Left renal pelvis (tissue), 4 donors: ENCODE measurements at regions not wholly inside any gene's neighbourhood (a gene's known extent, or its start where the extent isn't known, plus 50 kb on each side); places are given as distances from the start of the nearest gene placed in this dataset.

Source experiments
- DNase-seq, 4 donors: peaks; one replicate each; pipeline ENCODE4 v3.0.0-alpha.2; 2013; ENCODE audit warnings: low read depth in 4 of 4, low spot score in 3 of 4

DNA sequence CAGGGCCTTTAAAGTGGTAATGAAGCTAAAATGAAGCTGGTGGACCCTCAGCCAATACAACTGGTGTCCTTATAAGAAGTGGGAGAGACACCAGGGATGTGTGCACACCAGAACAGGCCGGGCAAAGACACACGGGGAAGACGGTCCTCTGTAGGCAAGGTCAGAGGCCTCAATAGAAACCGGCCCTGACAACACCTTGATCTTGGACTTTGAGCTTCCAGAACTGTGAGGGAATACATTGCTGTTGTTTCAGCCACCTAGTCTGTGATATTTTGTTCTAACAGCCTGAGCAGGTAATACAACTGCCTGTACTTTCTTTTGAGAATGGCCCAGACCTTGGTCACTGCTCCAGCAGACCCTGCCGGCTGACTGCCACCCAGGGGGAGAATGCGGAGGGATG lies 65.6 kb upstream of the FZD7 start:
- DNase-seq, result no peak

DNA sequence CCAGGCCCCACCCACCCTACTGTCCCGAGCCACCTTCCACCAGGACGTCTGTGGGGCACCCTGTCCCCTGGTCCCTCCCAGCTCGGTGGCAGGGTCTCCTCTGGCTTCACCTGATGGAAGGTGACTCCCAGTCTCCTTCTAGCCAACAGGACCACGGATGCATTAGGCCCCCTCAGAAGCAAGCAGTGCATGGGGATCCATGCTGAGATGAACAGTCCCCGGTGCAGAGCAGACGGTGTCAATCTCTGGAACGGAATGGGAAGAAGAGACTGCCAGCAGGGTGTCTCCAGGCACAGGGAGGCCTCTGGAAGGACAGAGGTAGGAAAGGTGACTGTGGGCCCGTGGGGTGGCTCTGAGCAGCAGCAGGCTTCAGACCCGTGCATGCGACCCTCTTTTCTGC lies 65.2 kb upstream of the FZD7 start:
- DNase-seq, result no peak

DNA sequence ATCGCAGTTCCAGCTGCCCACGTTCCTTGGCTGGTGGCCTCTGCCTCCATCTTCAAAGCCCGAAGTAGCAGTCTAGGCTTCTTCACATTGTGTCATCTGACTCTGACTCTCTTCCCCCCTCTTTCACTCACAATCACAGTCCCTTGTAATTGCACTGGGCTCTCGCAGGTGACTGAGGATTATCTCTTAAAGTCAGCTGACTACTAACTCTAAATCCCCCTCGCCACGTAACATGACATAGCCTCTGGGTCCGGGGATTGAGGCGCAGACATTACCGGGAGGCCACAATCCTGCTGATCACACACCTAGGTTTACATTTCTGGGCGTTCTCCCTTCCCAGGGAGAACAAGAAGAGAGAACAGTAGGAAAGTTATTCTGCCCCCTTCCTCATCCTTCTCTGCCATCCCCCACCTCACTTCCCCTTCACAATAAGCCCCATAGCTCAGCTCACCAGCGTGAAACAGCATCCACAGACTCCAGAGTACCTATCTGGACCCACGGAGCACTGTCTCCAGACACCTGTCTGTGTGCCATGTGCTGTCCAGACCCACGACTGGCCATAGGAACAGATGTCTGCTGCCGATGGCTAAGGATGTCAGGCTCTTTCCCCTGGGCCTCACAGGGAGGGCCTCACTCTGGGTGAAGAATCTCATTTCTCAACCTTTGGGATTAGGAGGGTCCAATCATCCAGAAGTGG lies 64.3 kb upstream of the FZD7 start:
- DNase-seq, result no peak

DNA sequence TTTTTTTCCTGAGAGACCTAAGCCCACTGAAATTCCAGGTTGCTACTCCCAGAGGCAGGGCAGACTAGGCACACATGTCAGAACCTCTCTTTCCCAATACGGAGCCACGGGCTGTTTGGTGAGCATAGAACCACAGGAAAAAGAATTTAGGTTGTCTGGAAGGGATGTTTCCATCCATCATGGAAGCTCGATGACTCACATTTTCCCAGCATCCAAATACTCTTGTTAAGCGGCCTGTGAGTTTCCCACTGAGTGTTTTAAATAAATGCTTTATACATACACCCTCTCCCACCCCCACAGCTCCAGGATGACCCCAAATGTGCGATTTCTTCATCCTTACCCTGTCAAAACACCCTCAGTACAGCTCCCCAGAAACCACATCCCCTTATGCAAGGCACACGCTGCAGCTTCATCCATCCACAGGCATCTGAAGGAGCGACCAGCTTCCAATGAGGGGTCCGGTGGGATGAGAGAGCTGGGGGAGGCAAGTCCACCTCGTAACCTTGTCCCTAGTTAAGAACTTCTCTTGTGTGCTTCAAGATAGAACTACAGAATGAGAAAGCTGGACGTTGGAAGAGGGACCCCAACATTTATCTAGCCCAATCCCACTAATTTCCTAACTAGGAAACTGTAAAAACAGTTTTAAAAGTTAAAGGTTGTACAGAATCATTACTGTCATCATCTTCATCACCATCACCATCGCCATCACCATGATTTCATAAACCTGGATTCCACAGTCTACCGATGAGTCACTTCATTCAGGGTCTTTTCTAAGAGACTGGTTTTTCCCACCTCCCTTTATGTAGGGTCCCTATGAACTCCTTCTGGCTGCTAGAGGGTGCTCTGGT lies 63.5 kb upstream of the FZD7 start:
- DNase-seq, result no peak

DNA sequence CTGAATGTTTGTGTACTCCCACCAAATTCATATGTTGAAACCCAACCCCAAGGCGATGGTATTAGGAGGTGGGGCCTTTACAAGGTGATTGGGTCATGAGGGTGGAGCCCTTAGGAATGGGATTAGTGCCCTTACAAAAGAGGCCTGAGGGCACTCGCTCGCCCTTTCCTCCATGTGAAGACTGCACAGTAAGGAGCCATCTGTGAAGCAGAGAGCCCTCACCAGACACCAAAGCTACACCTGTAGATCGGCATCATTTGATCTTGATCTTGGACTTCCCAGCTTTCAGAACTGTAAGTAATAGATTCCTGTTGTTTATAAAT lies 62.9 kb upstream of the FZD7 start:
- no peak for DNase-seq

DNA sequence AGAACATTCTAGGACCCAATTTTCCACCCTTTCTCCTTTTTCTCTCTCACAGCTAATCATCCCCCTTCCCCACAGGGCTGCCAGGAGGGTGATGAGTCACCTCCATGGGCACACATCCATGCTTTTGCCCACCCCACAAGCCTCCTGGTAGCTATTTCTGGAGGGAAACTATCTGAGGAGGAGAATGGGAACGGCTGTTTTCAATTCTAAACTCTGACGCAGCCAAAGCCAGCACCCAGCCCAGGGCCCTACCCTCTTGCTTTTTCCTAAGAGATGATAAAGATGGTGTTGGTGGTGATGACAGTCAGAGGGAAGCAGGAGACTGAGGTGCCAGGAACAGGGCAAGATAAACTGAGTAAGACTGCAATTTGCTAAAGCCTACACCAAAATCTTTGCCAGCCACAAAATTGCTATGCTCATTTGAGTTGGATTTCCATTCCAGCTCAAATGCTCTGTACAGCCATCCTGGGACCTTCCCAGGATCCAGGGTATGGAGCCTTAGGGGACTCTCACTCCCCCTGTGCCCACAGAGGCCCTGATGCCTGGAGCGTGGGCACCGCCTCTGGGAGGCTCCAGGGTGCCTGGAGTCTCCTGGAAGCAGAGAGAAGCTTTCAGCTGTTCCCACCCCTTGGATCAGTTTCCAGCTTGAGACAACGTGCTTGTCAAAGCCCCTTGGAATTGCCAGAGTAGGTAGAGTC lies 62.0 kb upstream of the FZD7 start:
- DNase-seq, result no peak

DNA sequence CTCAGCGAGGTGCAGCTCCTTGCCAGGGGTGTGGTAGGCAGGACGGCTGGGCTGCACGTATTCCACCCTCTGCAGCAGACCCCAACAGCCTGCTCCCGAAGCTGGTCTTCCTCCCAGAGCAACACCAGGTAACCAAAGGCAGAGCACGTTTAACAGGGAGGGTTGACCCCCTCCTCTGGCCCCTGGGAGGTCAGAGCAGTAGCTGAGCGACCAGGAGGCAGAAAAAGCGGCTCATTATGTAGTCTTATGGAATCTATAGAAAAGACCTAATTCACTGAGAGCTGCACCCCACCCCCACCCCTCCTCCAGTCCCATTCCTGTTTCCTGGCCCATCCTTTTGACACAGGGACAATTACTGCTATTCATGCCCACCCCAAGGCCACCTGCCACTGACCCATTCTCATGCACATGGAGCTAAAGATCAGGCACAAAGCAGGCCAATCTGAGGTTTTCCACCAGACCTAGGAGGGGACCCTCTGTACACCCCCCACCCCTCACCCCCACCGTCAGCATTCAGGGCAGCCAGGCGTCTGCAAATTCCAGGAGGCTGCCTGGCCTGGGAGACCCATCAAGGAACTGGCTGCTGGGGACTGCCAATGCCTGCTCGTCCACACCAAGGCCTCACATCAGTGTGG lies 60.9 kb upstream of the FZD7 start:
- DNase-seq, result no peak

DNA sequence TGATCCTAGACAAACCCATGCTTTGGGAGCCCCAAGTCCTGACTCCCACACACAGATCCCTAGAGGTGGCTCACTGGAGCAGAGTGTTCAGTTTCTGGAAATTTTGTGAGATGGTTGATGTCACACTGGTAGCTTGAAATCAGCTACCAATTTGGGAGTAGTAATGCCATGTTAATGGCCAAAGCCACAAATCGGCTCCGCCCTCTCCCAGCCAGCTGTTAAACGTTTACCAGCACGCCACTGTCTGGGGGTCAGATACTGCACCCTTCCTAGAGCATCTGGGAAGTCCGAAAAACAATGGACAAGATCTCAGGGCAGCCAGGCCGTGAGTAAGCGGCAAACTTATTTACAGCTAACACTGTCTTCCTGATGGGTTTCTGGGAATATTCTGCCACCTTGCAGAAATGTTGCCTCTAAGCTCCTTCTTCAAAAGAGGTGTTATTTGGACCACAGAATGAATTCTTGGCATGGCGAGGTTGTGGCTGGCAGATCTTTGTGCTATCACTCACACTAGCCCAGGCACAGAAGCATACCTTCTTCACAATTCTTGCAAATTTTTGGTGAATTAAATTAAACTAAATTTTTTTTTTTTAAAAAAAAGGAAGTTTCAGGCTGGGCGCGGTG lies 60.2 kb upstream of the FZD7 start:
- DNase-seq, result no peak

DNA sequence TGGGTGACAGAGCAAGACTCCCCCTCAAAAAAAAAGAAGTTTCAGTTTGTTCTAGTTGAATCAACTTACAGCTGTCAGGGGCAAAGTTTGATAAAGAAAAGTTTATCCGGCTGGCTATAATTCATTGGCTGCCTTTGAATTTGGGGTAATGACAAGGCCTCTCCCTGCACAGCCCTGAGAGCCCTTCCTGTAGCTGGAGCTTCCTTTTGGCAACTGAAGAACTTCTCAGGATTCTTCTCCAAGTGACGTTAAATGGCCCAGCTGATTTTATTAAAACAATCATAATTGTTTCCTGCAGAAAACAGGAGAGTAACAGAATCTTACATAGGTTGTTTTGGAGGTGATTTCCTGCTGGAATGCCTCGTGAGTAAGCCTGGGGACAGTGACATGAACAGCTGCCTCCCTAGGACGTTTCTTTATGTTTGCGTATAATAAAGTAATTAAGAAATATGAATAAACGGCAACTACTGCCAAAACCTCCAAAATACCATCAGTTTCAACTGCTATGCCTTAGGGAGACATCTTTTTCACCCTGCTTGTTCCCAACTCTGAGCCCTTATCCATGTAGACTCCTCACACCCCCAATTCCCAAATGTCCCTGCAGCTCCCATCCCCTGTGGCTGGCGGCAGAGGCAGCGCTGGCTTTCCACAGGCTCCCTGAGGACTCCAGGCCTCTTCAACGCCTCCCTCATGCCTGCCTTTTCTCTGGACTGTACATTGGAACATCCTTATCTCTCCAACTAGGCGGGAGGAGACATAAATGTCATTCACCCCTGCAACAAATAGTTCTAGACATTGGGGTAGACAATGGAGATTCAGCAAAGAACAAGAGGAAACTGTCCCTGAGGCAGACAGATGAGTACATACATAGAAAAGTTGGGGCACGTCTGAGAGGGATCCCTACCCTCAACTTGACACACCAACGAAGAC lies 59.2 kb upstream of the FZD7 start:
- DNase-seq, result no peak

DNA sequence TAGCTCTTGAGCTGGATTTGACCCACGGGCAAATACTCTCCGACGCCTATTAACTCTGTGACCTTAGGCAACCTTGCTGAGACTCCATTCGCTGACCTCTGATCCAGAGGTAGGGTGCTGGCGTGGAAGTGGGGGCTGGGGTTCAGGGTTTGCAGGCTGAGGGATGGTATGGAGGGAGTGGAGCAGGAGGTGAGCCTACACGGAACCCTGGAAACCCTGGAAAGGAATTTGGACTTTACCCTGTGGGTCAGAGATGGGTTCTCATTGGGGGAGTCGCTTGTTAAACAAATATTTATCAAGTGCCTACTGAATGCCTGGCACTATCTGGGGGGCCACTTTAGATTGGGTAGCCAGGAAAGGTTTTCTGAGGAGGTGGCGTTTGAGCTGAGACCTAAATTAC lies 58.2 kb upstream of the FZD7 start:
- no peak for DNase-seq

DNA sequence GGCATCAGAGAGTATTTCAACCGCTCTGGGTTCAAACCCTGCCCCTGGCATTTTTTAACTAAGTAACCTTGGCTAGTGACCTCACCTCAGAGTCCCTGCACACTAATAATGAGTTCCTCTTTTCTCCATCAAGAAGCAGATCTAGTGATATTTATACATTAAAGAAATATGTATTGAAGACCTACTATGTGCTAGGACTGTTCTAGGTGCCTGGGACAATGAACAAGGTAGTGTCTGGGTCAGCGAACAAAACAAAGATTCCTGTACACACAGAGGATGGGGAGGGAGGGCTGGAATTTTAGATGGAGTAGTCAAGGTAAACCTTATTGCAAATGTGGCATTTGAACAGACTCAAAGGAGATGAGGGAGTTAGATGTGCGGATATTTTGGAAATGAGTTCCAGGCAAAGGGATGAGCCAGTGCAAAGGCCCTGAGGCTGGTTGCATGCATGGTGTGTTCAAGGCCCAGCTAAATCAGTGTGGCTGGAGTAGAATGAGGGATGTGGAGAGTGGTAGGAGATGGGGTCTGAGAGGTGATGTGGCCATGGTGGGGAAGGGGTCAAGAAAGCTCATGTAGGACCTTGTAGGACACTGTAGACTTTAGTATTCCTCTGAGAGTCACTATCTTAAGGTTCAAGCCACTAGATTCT lies 57.6 kb upstream of the FZD7 start:
- DNase-seq, result no peak

DNA sequence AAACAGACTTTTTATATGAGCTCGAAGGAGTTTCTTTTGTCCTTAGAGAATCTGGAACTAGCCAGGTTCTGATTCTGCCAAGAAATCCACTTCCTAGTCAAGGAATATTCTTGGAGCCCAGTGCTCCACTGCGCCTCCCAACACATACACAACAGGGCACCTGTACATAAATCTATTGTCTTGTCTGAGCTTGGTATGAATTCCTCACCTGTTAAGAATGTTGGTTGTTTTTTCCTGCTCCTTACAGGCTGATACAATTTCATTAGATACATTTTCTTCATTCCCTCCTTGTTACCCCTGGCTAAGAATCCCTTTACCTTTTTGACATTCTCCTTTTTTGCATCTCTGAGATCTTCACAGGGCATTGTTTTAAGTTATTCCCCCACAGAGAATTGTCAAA lies 56.0 kb upstream of the FZD7 start:
- no peak for DNase-seq

DNA sequence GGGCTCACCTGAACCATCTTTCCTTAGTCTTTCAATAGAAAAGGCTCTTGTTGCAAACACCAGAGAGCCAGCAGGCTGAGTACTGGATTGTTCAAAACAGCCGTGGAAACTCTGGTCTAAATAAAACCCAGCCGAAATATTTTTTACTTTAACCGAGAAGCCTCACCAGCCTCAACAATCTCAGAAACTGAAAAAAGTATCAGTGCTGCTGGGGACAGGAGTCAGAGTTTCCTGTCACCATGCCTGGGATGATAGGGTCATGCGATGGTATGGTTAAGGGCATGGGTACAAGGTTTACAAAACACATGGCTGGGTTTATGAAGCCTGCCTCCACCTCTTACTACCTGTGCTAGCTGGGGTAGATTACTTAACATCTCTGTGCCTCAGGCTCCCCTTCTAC lies 55.3 kb upstream of the FZD7 start:
- DNase-seq, result no peak

DNA sequence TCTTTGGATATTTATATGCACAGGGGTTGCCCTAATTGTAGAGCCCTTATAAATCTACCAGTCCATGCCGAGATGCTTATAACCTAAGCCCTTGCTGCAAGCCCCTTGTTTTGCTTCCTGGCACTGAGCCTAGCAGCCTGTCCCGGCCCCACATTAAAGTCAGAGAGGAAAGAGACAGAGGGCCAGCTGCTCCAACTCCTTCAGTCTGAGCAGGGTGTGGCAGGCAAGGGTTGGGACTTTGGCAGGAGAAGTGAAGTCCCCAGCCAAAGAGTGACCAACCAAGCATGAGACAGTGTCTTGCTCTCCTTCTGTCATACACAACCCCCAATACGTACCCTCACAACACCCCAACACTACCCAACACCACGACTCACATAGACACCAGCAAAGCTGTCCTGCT lies 54.7 kb upstream of the FZD7 start:
- no peak for DNase-seq

DNA sequence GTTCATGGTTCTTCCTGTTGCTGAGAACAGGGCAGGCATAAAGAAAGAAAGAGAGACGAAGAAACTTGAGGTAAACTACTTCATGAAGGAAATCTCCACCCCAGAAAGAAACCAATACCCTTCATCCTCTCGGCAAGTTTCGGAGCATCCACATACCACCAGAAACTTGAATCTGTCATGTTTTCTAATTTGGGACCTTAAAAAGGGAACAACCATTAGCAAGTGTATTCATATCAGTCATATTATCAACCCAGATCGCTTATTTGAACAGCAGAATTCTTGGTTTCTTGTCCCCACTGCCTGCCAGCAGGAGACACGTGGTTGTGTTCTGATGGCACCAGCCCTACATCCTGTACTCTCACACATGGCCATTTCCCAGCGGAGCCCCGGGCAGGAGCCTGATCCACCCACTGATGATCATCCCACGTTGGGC lies 53.2 kb upstream of the FZD7 start:
- DNase-seq, result no peak

DNA sequence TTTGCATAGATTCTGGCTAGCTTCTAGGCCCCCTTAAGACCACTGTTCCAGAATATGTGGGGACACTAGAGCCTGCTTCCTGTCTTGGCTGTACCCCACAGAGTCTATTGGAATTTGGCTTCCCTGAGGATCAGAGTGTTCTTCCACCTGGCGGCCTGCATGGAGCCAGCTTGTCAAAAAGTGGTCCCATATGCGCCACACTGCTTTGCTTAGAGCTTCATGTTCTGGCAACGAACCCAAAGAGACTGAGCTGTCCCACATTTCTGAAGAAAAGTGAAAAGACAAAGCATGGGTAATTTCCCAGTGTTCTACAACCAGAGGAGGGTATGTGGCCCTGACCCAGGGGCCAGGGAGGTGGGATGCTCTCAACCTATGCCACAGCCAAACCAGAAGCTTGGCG lies 52.7 kb upstream of the FZD7 start:
- no peak for DNase-seq

DNA sequence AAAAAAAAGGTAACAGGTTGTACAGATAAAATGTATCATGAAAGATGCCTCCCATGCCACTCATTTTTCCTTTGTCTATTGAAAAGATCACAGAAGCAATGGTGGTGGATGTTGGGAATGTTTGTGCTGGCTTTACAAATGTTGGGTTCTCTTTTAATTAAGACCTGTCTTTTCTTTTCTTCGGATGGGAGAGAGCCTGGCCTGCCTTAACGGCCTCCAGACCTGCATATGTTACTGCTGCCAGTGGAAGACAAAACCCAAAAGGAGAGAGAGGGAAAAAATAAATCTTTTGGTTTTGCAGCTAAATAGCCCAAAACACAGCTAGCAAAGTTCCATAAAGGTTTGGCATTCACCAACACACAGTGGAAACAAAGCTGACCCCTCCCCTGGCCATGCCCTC lies 50.5 kb upstream of the FZD7 start:
- no peak for DNase-seq

DNA sequence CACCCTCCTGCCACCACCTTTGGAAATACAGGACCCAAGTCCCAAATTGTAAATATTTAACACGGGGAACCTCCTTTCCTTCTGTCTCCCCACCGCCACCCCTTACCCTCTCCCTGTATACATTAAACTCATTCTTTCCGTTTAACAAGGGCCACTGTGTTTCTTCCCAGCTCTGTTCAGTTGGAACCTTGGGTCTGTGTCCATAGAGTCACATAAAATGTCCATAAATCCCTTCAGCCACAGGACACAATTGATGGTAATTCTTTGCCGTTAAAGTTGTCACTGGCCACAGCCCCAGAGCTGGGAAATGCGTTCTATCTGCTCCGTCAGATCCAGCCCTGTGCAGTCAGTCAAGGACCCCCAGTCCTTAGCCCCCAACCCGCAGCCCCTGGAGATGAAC lies 49.9 kb upstream of the FZD7 start:
- DNase-seq, result no peak
